ENCODE measurements at regions not wholly inside any gene's neighbourhood (a gene's known extent, or its start where the extent isn't known, plus 50 kb on each side); places are given as distances from the start of the nearest gene placed in this dataset.

- Mint-ChIP-seq H3K27ac (no peak overlapping the region), H3K27me3 (peaks cover 13% of the 10 kb centered on the region)
Observed at GRCh38 chr15:92322566-92323355, 70.9 kb upstream of the ST8SIA2 start.

GRCh38 chr15:92323525-92323924 lies 70.2 kb upstream of the ST8SIA2 start:
- Mint-ChIP-seq H3K4me3 (no peak overlapping the region), H3K4me1 (no peaks in the 10 kb centered on the region), H3K36me3 (ENCODE audit: low read depth) (no peaks in the 10 kb centered on the region), H3K27me3 (peaks cover 13% of the 10 kb centered on the region), H3K9me3 (no peaks in the 10 kb centered on the region), H3K27ac (no peak overlapping the region)
- no peak for ATAC-seq (replicated peaks)

More at GRCh38 chr15:92322566-92323355, 70.9 kb upstream of the ST8SIA2 start:
- Mint-ChIP-seq H3K4me1 (no peaks in the 10 kb centered on the region), H3K36me3 (ENCODE audit: low read depth) (no peaks in the 10 kb centered on the region), H3K9me3 (no peaks in the 10 kb centered on the region), H3K4me3 (no peak overlapping the region)
- ATAC-seq (replicated peaks): no peak

- Mint-ChIP-seq H3K27ac (no peak overlapping the region), H3K9me3 (no peaks in the 10 kb centered on the region), H3K27me3 (peaks cover 13% of the 10 kb centered on the region), H3K4me1 (no peaks in the 10 kb centered on the region), H3K36me3 (ENCODE audit: low read depth) (no peaks in the 10 kb centered on the region), H3K4me3 (no peak overlapping the region)
- no peak for ATAC-seq (replicated peaks)
Observed at GRCh38 chr15:92324101-92324963, 69.3 kb upstream of the ST8SIA2 start.

GRCh38 chr15:92326236-92326635 lies 67.4 kb upstream of the ST8SIA2 start:
- Mint-ChIP-seq H3K27ac (no peak overlapping the region), H3K4me3 (no peak overlapping the region), H3K27me3 (peaks cover 13% of the 10 kb centered on the region), H3K9me3 (no peaks in the 10 kb centered on the region), H3K4me1 (no peaks in the 10 kb centered on the region), H3K36me3 (ENCODE audit: low read depth) (no peaks in the 10 kb centered on the region)
- no peak for ATAC-seq (replicated peaks)

- H3K36me3 Mint-ChIP-seq (ENCODE audit: low read depth): no peaks in the 10 kb centered on the region
- ATAC-seq (replicated peaks): no peak
- peaks cover 13% of the 10 kb centered on the region for H3K27me3 Mint-ChIP-seq
Observed at GRCh38 chr15:92327033-92327432, 66.6 kb upstream of the ST8SIA2 start.

GRCh38 chr15:92328207-92328606 lies 65.5 kb upstream of the ST8SIA2 start:
- H3K4me1 Mint-ChIP-seq: no peaks in the 10 kb centered on the region
- H3K4me3 Mint-ChIP-seq: no peak overlapping the region
- no peak for ATAC-seq (replicated peaks)
- no peaks in the 10 kb centered on the region for H3K36me3 Mint-ChIP-seq (ENCODE audit: low read depth)
- no peaks in the 10 kb centered on the region for H3K9me3 Mint-ChIP-seq
- no peak overlapping the region for H3K27ac Mint-ChIP-seq
- H3K27me3 Mint-ChIP-seq: peaks cover 15% of the 10 kb centered on the region

More at GRCh38 chr15:92327033-92327432, 66.6 kb upstream of the ST8SIA2 start:
- Mint-ChIP-seq H3K27ac (no peak overlapping the region), H3K9me3 (no peaks in the 10 kb centered on the region), H3K4me3 (no peak overlapping the region), H3K4me1 (no peaks in the 10 kb centered on the region)

- Mint-ChIP-seq H3K27me3 (peaks cover 23% of the 10 kb centered on the region), H3K36me3 (ENCODE audit: low read depth) (no peaks in the 10 kb centered on the region), H3K4me1 (no peaks in the 10 kb centered on the region), H3K4me3 (no peak overlapping the region), H3K9me3 (no peaks in the 10 kb centered on the region), H3K27ac (no peak overlapping the region)
- ATAC-seq (replicated peaks): no peak
Observed at GRCh38 chr15:92332125-92332899, 61.4 kb upstream of the ST8SIA2 start.

GRCh38 chr15:92333709-92334108 lies 60.0 kb upstream of the ST8SIA2 start:
- Mint-ChIP-seq H3K9me3 (no peaks in the 10 kb centered on the region), H3K36me3 (ENCODE audit: low read depth) (no peaks in the 10 kb centered on the region), H3K4me3 (no peak overlapping the region), H3K27me3 (peaks cover 22% of the 10 kb centered on the region), H3K27ac (no peak overlapping the region), H3K4me1 (no peaks in the 10 kb centered on the region)
- no peak for ATAC-seq (replicated peaks)

GRCh38 chr15:92336419-92336987 lies 57.2 kb upstream of the ST8SIA2 start:
- Mint-ChIP-seq H3K27ac (no peak overlapping the region), H3K4me3 (no peak overlapping the region), H3K9me3 (no peaks in the 10 kb centered on the region), H3K36me3 (ENCODE audit: low read depth) (no peaks in the 10 kb centered on the region), H3K27me3 (peaks cover 22% of the 10 kb centered on the region), H3K4me1 (no peaks in the 10 kb centered on the region)
- ATAC-seq (replicated peaks): no peak

- ATAC-seq (replicated peaks): no peak
- Mint-ChIP-seq H3K9me3 (no peaks in the 10 kb centered on the region), H3K4me3 (no peak overlapping the region), H3K4me1 (no peaks in the 10 kb centered on the region), H3K27ac (no peak overlapping the region), H3K27me3 (peaks cover 26% of the 10 kb centered on the region), H3K36me3 (ENCODE audit: low read depth) (no peaks in the 10 kb centered on the region)
Observed at GRCh38 chr15:92339361-92339760, 54.3 kb upstream of the ST8SIA2 start.

All from activated T-helper 17 cell treated with anti-CD3 and anti-CD28 coated beads, Interleukin-2, amount 50 U/mL, for 72 hours (primary cell).